ENCODE measurements at regions not wholly inside any gene's neighbourhood (a gene's known extent, or its start where the extent isn't known, plus 50 kb on each side); places are given as distances from the start of the nearest gene placed in this dataset.

DNA sequence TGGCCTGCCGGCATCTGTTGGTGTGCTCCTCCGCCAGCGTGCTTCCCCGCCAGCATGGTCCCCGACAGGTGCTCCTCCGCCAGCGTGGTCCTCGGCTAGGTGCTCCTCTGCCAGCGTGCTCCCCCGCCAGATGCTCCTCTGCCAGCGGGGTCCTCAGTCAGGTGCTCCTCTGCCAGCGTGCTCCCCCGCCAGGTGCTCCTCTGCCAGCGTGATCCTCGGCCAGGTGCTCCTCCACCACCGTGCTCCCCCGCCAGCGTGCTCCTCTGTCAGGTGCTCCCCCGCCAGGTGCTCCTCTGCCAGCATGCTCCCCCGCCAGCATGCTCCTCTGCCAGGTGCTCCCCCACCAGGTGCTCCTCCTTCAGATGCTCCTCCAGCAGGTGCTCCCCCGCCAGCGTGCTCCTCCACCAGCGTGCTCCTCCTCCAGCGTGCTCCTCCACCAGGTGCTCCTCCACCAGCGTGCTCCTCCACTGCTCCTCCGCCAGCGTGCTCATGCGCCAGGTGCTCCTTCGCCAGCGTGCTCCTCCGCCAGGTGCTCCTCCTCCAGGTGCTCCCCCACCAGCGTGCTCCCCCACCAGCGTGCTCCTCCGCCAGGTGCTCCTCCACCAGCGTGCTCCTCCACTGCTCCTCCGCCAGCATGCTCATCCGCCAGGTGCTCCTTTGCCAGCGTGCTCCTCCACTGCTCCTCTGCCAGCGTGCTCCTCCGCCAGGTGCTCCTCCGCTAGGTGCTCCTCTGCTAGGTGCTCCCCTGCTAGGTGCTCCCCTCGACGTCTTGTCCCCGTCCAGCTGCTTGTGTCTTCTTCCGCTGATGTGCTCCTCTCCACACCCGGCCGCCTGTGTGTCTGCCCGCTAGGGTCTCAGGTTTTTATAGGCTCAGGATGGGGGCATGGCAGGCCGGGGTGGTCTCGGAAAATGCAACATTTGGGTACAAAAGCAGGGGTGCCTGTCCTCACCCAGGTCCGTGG is 223.0 kb downstream of the NRIP1 start:
- DNase-seq (peak in 1 of 2 donors; percentile 72), ATAC-seq (ENCODE audit: low FRiP score in 2 of 2) (peak in 1 of 2 donors; percentile 30)
- Histone ChIP-seq H3K4me3 (no peak overlapping the region), H3K9me3 (peaks cover 0 to 6% (median 0%) of the 10 kb centered on the region in 4 donors), H3K27ac (no peak overlapping the region), H3K27me3 (no peaks in the 10 kb centered on the region), H3K4me1 (no peaks in the 10 kb centered on the region), H3K36me3 (no peaks in the 10 kb centered on the region)
- TF ChIP-seq CTCF (IDR thresholded peaks at IDR 0.05) (no peak), POLR2A (IDR thresholded peaks at IDR 0.05) (no peak), EP300 (IDR thresholded peaks at IDR 0.05) (no peak), POLR2AphosphoS5 (IDR thresholded peaks at IDR 0.05) (no peak)
- 92 to 94% methylated on average over 44 to 47 of the region's 51 CpGs for WGBS, 2 donors

- H3K4me3 ChIP-seq, result no peak overlapping the region
- H3K36me3 ChIP-seq, result no peaks in the 10 kb centered on the region
- H3K27me3 ChIP-seq, result no peaks in the 10 kb centered on the region
- H3K9me3 ChIP-seq, result no peaks in the 10 kb centered on the region
- no peak overlapping the region for H3K27ac ChIP-seq
- no peaks in the 10 kb centered on the region for H3K4me1 ChIP-seq
- TF ChIP-seq CTCF (IDR thresholded peaks at IDR 0.05) (no peak), POLR2AphosphoS5 (IDR thresholded peaks at IDR 0.05) (no peak), POLR2A (IDR thresholded peaks at IDR 0.05) (no peak), EP300 (IDR thresholded peaks at IDR 0.05) (no peak)
- DNase-seq, result no peak
- WGBS, 2 donors, result 36 to 46% methylated on average over 3 of the region's 3 CpGs
- no peak for ATAC-seq (ENCODE audit: low FRiP score in 2 of 2)
These were observed 226.4 kb downstream of the NRIP1 start for GRCh38 chr21:14838400-14838799.

DNA sequence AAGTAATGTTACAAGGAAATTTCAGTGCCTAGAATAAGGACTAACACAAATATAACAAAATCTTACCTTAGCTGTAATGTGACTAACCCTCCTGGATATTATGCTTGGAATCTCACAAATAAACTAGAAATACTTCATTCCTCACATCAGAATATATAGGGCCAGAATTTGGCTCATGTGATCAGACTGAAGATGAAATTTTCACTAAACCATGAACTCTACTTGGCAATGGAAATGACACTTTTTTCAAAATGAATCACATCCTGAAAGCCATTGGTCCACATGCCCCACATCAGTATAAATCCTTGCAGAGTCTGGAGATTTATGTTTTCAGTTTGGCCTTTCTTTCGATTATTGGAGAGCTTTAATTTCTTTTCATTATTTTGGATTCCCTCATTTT is 227.8 kb downstream of the NRIP1 start:
- H3K4me1 ChIP-seq, result no peaks in the 10 kb centered on the region
- TF ChIP-seq EP300 (IDR thresholded peaks at IDR 0.05), result no peak
- no peak for TF ChIP-seq POLR2AphosphoS5 (IDR thresholded peaks at IDR 0.05)
- TF ChIP-seq POLR2A (IDR thresholded peaks at IDR 0.05), result no peak
- no peak for TF ChIP-seq CTCF (IDR thresholded peaks at IDR 0.05)
- DNase-seq, result no peak
- no peaks in the 10 kb centered on the region for H3K27me3 ChIP-seq
- 85 to 100% methylated on average over 1 of the region's 1 CpG for WGBS, 2 donors
- H3K9me3 ChIP-seq, result no peaks in the 10 kb centered on the region
- no peak overlapping the region for H3K27ac ChIP-seq
- H3K36me3 ChIP-seq, result no peaks in the 10 kb centered on the region
- no peak for ATAC-seq (ENCODE audit: low FRiP score in 2 of 2)
- H3K4me3 ChIP-seq, result no peak overlapping the region

DNA sequence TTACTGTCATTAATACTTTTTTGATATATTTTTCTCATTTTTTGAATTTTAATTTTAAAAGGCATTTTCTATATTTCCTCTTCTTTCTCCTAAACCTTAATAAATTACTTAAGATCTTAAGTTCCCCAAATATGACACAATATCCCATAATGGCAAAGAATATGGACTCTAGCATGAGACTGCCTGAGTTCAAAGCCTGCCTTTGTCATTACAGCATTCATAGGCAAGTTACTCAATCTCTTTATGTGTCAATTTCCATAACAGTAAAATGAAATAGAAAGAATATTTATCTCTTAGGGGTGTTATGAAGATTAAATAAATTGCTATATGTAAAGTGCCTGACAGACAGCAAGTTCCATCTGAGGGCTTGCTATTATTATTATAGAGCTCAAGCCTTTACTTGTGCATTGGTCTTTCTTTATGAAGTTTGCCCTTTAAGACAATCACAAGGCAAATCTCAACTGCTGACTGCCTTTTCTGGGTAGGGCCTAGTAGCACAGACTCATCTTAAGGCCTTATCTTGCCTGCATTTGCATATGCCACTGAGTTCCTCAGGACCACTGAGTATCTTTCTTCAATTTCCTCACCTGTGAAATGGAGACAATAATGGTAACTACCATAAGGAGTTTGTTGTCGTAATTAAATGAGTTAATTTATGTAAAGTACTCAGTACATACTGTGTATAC is 231.0 kb downstream of the NRIP1 start:
- Histone ChIP-seq H3K4me1 (no peaks in the 10 kb centered on the region), H3K9me3 (no peaks in the 10 kb centered on the region), H3K27ac (no peak overlapping the region), H3K27me3 (no peaks in the 10 kb centered on the region), H3K4me3 (no peak overlapping the region), H3K36me3 (no peaks in the 10 kb centered on the region)
- 90 to 96% methylated on average over 1 of the region's 1 CpG for WGBS, 2 donors
- TF ChIP-seq POLR2A (IDR thresholded peaks at IDR 0.05) (no peak), POLR2AphosphoS5 (IDR thresholded peaks at IDR 0.05) (no peak), CTCF (IDR thresholded peaks at IDR 0.05) (no peak)
- DNase-seq (no peak), ATAC-seq (ENCODE audit: low FRiP score in 2 of 2) (no peak)
